Choroid plexus epithelial cell (primary cell): ENCODE measurements at regions not wholly inside any gene's neighbourhood (a gene's known extent, or its start where the extent isn't known, plus 50 kb on each side); places are given as distances from the start of the nearest gene placed in this dataset.

ENCODE experiments used
- DNase-seq: peaks from one replicate; pipeline ENCODE4 v3.0.0-alpha.2; 2010; ENCODE audit warnings: low read depth
- H3K4me3 ChIP-seq: 2 replicates; pipeline ENCODE4 v1.5.1; 2011; ENCODE audit warnings: low read depth, mild to moderate bottlenecking, control low read depth, low read length, moderate library complexity
- TF ChIP-seq, protein P1 (sequence below): conservative IDR thresholded peaks from 2 replicates; pipeline ENCODE4 v1.5.1; 2011; ENCODE audit warnings: low read depth, mild to moderate bottlenecking, control low read depth, inconsistent platforms, low read length, moderate library complexity

DNA sequence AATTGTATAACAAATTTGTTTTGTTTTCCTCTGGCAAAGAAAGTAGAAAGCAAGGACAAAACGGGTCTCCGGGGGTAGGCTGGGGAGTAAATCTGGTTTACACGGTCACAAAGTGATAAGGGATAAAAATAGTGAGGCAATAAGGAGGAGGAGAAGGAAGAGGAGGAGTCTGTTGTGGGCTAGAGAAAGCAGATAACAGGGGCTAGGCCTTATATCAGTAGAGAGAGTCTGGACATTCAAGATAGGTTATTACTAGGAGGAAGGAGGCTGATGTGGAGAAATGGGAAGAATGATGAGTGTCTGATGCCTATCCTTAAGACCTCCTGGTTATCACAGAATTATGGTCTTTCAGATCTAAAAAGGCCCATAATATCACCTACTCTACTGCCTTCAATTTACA lies 83.2 kb upstream of the SSTR1 start:
- no peak overlapping the region for H3K4me3 ChIP-seq
- TF ChIP-seq, protein P1, sequence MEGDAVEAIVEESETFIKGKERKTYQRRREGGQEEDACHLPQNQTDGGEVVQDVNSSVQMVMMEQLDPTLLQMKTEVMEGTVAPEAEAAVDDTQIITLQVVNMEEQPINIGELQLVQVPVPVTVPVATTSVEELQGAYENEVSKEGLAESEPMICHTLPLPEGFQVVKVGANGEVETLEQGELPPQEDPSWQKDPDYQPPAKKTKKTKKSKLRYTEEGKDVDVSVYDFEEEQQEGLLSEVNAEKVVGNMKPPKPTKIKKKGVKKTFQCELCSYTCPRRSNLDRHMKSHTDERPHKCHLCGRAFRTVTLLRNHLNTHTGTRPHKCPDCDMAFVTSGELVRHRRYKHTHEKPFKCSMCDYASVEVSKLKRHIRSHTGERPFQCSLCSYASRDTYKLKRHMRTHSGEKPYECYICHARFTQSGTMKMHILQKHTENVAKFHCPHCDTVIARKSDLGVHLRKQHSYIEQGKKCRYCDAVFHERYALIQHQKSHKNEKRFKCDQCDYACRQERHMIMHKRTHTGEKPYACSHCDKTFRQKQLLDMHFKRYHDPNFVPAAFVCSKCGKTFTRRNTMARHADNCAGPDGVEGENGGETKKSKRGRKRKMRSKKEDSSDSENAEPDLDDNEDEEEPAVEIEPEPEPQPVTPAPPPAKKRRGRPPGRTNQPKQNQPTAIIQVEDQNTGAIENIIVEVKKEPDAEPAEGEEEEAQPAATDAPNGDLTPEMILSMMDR, result no peak
- DNase-seq, result no peak

DNA sequence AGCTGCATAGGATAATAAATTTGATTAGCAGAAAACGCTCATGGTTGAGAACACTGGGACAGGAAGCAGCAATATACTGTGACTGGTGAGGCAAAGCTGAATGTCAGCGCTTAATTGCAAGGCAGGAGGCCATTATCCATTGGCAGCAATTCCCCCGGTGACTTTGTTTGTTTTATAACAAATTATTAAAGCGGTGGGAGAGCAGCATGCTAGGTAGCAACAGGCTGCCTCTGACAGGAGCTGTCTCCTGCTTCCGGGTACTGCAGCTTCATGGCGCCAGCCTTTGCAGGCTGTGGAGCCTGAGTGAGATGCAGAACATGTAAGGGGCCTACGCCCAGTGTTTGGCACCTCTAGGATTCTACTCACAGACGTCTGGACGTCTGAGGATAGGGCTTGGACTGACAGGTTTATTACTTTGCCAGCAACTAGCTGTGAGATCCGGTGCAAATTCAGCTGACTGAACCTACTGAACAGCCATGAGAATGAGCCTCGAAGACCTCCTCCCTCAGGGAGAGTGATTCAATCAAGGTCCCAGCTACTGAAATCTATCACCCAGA lies 82.1 kb upstream of the SSTR1 start:
- no peak overlapping the region for H3K4me3 ChIP-seq
- DNase-seq, result no peak
- TF ChIP-seq, protein P1, result no peak

DNA sequence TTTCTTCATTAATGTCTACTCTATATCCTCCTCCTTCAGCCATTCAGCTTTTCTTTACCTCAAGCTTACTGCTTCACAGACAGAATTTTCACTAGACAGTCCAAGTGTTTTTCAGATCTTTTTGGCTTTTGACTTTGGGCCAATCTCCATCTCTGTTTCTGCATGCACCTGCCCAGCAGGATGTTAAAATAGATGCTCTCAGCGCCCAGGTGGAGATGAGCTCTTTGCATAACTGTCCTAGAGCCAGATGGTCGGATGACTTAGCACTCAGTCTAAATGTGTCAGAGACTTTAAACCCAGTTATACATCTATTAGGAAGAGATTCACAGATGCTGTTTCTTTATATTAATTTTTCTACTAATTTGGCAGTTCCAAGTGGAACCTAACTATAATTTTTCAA lies 80.3 kb upstream of the SSTR1 start:
- TF ChIP-seq, protein P1, result no peak
- no peak for DNase-seq
- H3K4me3 ChIP-seq, result no peak overlapping the region

DNA sequence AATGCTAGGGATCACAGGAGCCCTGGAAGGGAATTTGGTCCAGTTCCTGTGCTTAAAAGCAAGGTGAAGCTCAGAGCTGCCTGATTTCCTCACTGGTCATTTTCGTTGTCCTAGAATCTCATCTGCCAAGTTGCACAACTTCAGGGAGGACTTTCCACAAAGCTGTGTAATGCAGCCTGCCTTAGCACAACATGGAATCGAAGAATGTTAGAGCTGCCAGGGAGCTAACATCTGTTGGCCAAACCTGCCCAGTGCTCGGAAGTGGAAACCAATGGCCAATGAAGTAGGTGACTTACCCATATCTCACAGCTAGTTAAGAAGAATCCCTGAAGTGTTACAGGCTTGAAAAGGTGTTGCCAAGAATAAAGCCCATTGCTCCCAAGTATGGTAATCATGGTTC lies 79.9 kb upstream of the SSTR1 start:
- DNase-seq, result peak; percentile 21
- TF ChIP-seq, protein P1, result no peak
- no peak overlapping the region for H3K4me3 ChIP-seq

DNA sequence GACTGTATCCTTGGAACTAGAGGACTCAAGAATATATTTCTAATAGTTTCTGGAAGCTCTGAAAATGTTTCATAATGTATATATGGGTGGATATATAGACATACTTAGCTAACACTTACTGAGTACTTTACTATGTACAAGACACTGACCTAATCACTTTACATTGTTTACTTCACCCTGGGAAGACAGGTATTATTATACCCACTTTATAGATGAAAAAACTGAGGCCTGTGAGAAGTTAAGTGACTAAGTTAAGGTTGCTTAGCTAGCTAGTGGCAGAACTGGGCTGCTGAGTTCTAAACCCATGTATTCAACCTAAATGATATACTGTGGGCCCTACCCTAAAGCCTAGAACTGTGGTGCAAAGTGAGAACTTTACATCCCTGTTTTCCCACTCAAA lies 79.1 kb upstream of the SSTR1 start:
- no peak overlapping the region for H3K4me3 ChIP-seq
- TF ChIP-seq, protein P1, result no peak
- DNase-seq, result no peak

DNA sequence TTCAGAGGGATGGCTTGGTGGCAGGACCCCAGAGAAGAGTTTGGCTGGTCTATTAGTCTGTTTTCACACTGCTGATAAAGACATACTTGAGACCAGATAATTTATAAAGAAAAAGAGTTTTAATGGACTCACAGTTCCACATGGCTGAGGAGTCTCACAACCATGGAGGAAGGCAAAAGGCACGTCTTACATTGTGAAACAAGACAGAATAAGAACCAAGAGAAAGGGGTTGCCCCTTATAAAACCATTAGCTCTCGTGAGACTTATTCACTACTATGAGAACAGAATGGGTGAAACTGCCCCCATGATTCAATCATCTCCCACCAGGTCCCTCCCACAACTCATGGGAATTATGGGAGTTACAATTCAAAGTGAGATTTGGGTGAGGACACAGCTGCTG lies 78.5 kb upstream of the SSTR1 start:
- H3K4me3 ChIP-seq, result no peak overlapping the region
- DNase-seq, result no peak
- TF ChIP-seq, protein P1, result no peak

DNA sequence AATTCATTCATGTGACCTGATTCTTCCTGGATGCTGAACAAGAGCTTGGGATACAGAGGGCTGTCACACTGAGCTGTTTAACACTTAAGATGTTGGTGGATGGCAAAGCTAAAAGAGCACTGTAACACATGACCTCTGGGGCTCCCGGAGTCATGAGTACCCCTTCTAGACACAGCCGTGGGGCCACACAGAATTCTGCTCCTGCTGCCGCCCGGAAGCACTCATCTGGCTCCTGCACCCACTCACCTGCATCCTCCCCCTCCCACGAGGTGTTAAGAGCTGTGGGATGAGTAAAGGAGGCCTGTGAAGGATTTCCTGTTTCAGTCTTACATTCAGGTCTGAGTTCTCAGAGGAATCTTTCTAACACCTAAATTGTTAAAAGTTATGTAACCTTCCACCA lies 78.0 kb upstream of the SSTR1 start:
- TF ChIP-seq, protein P1, result no peak
- no peak for DNase-seq
- no peak overlapping the region for H3K4me3 ChIP-seq
